K562 (cell line): ENCODE measurements at regions not wholly inside any gene's neighbourhood (a gene's known extent, or its start where the extent isn't known, plus 50 kb on each side); places are given as distances from the start of the nearest gene placed in this dataset.

Experiments used
- SNRNP70 ChIP-seq: fragments of 200-400 bp; formaldehyde crosslinking; optimal IDR thresholded peaks from 2 replicates; pipeline ENCODE3; 2017; ENCODE audit warnings: low read depth, low read length
- ZNF764 ChIP-seq: fragments of 250-450 bp; sonication (Bioruptor Pico); IDR thresholded peaks from 2 replicates; pipeline ENCODE4 v1.4.0; 2020; ENCODE audit warnings: low read depth, mild to moderate bottlenecking, moderate library complexity

DNA sequence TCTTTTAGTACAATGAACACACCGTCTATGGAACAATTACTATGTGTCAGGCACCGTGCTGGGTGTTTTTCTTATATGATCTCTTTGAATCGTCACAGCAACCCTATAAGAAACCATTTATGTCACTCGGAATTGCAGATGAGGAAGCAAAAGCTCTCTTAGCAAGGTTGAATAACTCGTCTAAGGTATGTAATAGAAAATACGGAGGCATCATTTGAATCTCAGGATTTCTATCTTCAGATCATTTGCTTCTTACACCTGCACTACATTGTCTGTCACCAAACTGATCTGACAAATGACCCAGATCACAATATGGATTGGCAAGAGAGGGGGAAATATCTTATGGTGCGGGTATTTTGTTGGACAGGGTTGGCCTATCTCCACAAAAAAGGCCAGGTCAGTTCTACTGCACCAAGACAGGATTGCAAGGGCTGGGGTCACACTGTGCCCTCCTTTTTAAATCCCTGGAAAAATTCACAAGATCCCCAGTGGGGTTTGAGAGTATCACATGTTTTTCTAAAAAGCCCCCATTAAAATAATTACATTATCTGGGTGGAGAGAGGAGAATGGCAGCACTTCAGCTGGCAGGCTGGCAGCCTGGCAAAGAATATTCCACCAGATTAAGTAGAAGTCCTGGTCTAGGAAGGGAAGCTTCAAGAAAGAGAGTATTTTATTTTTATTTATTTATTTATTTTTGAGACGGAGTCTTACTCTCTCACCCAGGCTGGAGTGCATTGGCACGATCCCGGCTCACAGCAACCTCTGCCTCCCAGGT is 110.7 kb upstream of the CLMP start:
- TF ChIP-seq SNRNP70, result no peak
- TF ChIP-seq ZNF764 (CRISPR knock-in tag), result no peak
